ENCODE measurements at regions not wholly inside any gene's neighbourhood (a gene's known extent, or its start where the extent isn't known, plus 50 kb on each side); places are given as distances from the start of the nearest gene placed in this dataset.

GRCh38 chr13:68110178-68110768, 880.1 kb upstream of the PCDH9 start:
- H3K27ac ChIP-seq, result no peak overlapping the region
- DNase-seq (ENCODE audit: low read depth, low spot score), result no peak
- H3K9ac ChIP-seq (ENCODE audit: insufficient read length), result no peak overlapping the region
- no peak overlapping the region for H3K4me3 ChIP-seq
- no peaks in the 10 kb centered on the region for H3K36me3 ChIP-seq (ENCODE audit: insufficient read depth, low read length)
- H3K9me3 ChIP-seq (ENCODE audit: low read depth, low read length), result no peaks in the 10 kb centered on the region
- TF ChIP-seq FOXP2 (optimal IDR thresholded peaks at IDR 0.05; ENCODE audit: control extremely low read depth, extremely low read length, insufficient read depth), result no peak
- TF ChIP-seq POLR2AphosphoS5 (IDR thresholded peaks at IDR 0.05; ENCODE audit: borderline replicate concordance, low read depth, low read length), result no peak
- no peak for TF ChIP-seq EZH2 (IDR thresholded peaks at IDR 0.05)

DNA sequence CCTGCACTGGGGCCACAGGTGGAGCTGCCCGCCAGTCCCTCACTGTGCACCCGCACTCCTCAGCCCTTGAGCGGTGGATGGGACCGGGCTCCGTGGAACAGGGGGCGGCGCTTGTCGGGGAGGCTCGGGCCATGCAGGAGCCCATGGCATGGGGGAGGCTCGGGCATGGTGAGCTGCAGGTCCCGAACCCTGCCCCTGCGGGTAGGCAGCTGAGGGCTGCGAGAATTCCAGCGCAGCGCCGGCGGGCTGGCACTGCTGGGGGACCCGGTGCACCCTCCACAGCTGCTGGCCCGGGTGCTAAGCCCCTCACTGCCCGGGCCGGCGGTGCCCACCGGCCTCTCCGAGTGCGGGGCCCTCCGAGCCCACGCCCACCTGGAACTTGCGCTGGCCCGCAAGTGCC, 877.5 kb upstream of the PCDH9 start:
- TF ChIP-seq EZH2 (IDR thresholded peaks at IDR 0.05), result no peak
- TF ChIP-seq FOXP2 (optimal IDR thresholded peaks at IDR 0.05; ENCODE audit: control extremely low read depth, extremely low read length, insufficient read depth), result no peak
- no peak for TF ChIP-seq POLR2AphosphoS5 (IDR thresholded peaks at IDR 0.05; ENCODE audit: borderline replicate concordance, low read depth, low read length)

DNA sequence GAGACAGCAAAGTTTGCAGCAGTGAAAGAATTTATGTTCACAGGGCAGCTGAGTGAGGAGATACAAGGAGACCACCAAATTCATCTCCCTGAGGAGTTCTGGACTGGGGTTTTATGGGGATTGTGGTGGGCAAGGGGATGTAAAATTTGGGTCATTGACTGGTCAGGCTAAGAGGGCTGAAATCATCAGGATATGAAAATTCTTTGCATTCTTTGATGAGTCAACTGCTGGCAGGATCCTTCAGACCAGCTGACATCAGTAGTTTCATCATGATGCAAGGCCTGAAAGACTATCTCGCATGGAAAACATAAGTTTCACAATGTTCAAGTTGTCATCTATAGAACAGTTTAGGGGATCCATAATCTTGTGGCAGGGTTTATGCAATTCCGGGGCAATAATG, 869.5 kb upstream of the PCDH9 start:
- DNase-seq (ENCODE audit: low read depth, low spot score), result no peak
- H3K27ac ChIP-seq, result no peak overlapping the region
- no peak overlapping the region for H3K4me3 ChIP-seq
- no peak overlapping the region for H3K9ac ChIP-seq (ENCODE audit: insufficient read length)
- no peaks in the 10 kb centered on the region for H3K9me3 ChIP-seq (ENCODE audit: low read depth, low read length)
- no peak for TF ChIP-seq POLR2AphosphoS5 (IDR thresholded peaks at IDR 0.05; ENCODE audit: borderline replicate concordance, low read depth, low read length)
- TF ChIP-seq EZH2 (IDR thresholded peaks at IDR 0.05), result no peak
- TF ChIP-seq FOXP2 (optimal IDR thresholded peaks at IDR 0.05; ENCODE audit: control extremely low read depth, extremely low read length, insufficient read depth), result no peak
- H3K36me3 ChIP-seq (ENCODE audit: insufficient read depth, low read length), result no peaks in the 10 kb centered on the region

More for the DNA sequence above, 877.5 kb upstream of the PCDH9 start:
- Histone ChIP-seq H3K4me3 (no peak overlapping the region), H3K9me3 (ENCODE audit: low read depth, low read length) (no peaks in the 10 kb centered on the region), H3K36me3 (ENCODE audit: insufficient read depth, low read length) (no peaks in the 10 kb centered on the region), H3K27ac (no peak overlapping the region), H3K9ac (ENCODE audit: insufficient read length) (no peak overlapping the region)
- no peak for DNase-seq (ENCODE audit: low read depth, low spot score)

DNA sequence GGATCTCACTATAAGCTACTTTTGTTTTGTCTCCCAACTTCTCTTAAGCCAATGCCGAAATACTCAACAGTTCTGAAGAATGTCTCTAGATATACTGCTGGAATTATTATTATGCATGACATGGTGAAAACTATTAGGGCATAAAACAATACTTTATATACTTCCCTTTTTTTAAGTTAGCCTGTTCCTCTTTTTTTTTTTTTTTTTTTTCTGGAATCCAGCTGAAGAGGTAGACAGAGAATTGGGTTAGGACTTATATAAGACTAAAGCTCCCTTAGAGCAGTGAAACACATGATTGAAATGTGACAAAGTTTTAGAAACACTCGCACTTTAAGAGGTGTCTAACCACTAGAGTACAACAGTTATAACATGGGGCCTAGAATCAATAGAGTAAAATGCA, 850.9 kb upstream of the PCDH9 start:
- DNase-seq (ENCODE audit: low read depth, low spot score), result no peak
- no peak for TF ChIP-seq FOXP2 (optimal IDR thresholded peaks at IDR 0.05; ENCODE audit: control extremely low read depth, extremely low read length, insufficient read depth)
- no peak overlapping the region for H3K9ac ChIP-seq (ENCODE audit: insufficient read length)
- H3K4me3 ChIP-seq, result no peak overlapping the region
- no peak overlapping the region for H3K27ac ChIP-seq
- H3K36me3 ChIP-seq (ENCODE audit: insufficient read depth, low read length), result no peaks in the 10 kb centered on the region
- no peaks in the 10 kb centered on the region for H3K9me3 ChIP-seq (ENCODE audit: low read depth, low read length)

DNA sequence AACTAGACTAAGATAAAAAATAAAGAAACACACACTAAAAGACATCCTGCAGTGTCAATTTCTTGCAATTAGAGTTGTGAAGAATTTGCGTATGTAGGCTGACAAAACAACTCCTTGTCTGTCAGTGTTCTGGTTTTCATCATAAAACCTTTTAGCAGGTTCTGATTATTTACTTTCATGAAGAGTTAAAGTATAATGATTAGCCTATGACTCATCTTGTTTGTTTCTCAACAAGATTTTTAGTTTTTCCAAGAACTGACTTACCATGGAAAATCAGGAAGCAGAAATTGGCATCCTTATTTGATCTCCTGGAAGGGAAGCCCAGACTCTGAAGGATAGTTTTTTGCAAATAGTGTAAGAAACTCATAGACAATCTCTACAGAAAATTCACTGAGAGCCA, 848.7 kb upstream of the PCDH9 start:
- Histone ChIP-seq H3K27ac (no peak overlapping the region), H3K9me3 (ENCODE audit: low read depth, low read length) (no peaks in the 10 kb centered on the region), H3K4me3 (no peak overlapping the region), H3K9ac (ENCODE audit: insufficient read length) (no peak overlapping the region), H3K36me3 (ENCODE audit: insufficient read depth, low read length) (no peaks in the 10 kb centered on the region)
- no peak for TF ChIP-seq FOXP2 (optimal IDR thresholded peaks at IDR 0.05; ENCODE audit: control extremely low read depth, extremely low read length, insufficient read depth)
- TF ChIP-seq POLR2AphosphoS5 (IDR thresholded peaks at IDR 0.05; ENCODE audit: borderline replicate concordance, low read depth, low read length), result no peak
- TF ChIP-seq EZH2 (IDR thresholded peaks at IDR 0.05), result no peak
- DNase-seq (ENCODE audit: low read depth, low spot score), result no peak

GRCh38 chr13:68078469-68078868, 848.3 kb upstream of the PCDH9 start:
- TF ChIP-seq POLR2AphosphoS5 (IDR thresholded peaks at IDR 0.05; ENCODE audit: borderline replicate concordance, low read depth, low read length), result no peak
- no peak for TF ChIP-seq EZH2 (IDR thresholded peaks at IDR 0.05)
- no peak for TF ChIP-seq FOXP2 (optimal IDR thresholded peaks at IDR 0.05; ENCODE audit: control extremely low read depth, extremely low read length, insufficient read depth)
- Histone ChIP-seq H3K9ac (ENCODE audit: insufficient read length) (no peak overlapping the region), H3K9me3 (ENCODE audit: low read depth, low read length) (no peaks in the 10 kb centered on the region), H3K36me3 (ENCODE audit: insufficient read depth, low read length) (no peaks in the 10 kb centered on the region), H3K27ac (no peak overlapping the region), H3K4me3 (no peak overlapping the region)
- DNase-seq (ENCODE audit: low read depth, low spot score), result no peak

GRCh38 chr13:68076046-68076445, 845.9 kb upstream of the PCDH9 start:
- Histone ChIP-seq H3K9ac (ENCODE audit: insufficient read length) (no peak overlapping the region), H3K9me3 (ENCODE audit: low read depth, low read length) (no peaks in the 10 kb centered on the region), H3K4me3 (no peak overlapping the region), H3K36me3 (ENCODE audit: insufficient read depth, low read length) (no peaks in the 10 kb centered on the region), H3K27ac (no peak overlapping the region)
- DNase-seq (ENCODE audit: low read depth, low spot score), result no peak
- TF ChIP-seq POLR2AphosphoS5 (IDR thresholded peaks at IDR 0.05; ENCODE audit: borderline replicate concordance, low read depth, low read length) (no peak), EZH2 (IDR thresholded peaks at IDR 0.05) (no peak), FOXP2 (optimal IDR thresholded peaks at IDR 0.05; ENCODE audit: control extremely low read depth, extremely low read length, insufficient read depth) (no peak)

- no peak for TF ChIP-seq EZH2 (IDR thresholded peaks at IDR 0.05)
- no peak for TF ChIP-seq POLR2AphosphoS5 (IDR thresholded peaks at IDR 0.05; ENCODE audit: borderline replicate concordance, low read depth, low read length)
- no peak for TF ChIP-seq FOXP2 (optimal IDR thresholded peaks at IDR 0.05; ENCODE audit: control extremely low read depth, extremely low read length, insufficient read depth)
- DNase-seq (ENCODE audit: low read depth, low spot score), result no peak
- H3K4me3 ChIP-seq, result no peak overlapping the region
- no peak overlapping the region for H3K27ac ChIP-seq
- H3K9me3 ChIP-seq (ENCODE audit: low read depth, low read length), result no peaks in the 10 kb centered on the region
- H3K9ac ChIP-seq (ENCODE audit: insufficient read length), result no peak overlapping the region
- no peaks in the 10 kb centered on the region for H3K36me3 ChIP-seq (ENCODE audit: insufficient read depth, low read length)
Observed at GRCh38 chr13:68066879-68067513, 836.9 kb upstream of the PCDH9 start.

Measured in SK-N-MC (cell line).